HG03469 (cell line): ENCODE measurements at regions not wholly inside any gene's neighbourhood (a gene's known extent, or its start where the extent isn't known, plus 50 kb on each side); places are given as distances from the start of the nearest gene placed in this dataset.

ENCODE experiments used
- ATAC-seq: cut with Tn5 transposase; IDR thresholded peaks from one replicate; pipeline ENCODE4 v1.9.1; 2021; ENCODE audit warnings: mild to moderate bottlenecking, moderate library complexity, moderate number of reproducible peaks; ENCODE audit not compliant: unreplicated experiment

DNA sequence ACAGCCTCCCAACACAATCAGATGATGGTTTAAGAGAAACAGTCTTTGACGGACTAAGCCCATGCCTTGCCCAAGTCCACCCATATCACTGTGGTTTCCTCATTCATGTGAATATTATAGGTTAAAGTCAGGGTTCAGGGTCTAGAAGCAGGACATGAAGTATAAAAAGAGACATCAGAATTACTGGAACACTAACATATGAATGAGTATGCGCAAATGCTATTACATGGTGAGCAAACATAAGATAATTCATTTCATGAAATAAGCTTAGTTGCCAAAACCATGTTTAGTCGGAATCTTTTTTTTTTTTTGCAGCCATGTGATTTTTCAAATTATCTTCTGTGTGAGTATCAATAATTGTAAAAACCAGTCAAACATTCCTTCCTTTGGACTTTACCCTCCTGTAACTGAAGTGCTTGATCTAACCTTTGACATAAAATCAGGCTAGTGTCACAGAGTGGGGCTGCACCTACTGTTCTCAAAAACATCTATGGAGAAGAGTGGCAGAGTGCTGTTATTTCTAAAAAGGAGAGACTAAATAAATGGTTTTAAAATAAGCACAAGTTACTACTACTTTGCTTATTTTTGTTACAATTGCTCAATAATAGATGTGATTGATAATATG is 84.9 kb upstream of the NRIP1 start:
- no peak for ATAC-seq

DNA sequence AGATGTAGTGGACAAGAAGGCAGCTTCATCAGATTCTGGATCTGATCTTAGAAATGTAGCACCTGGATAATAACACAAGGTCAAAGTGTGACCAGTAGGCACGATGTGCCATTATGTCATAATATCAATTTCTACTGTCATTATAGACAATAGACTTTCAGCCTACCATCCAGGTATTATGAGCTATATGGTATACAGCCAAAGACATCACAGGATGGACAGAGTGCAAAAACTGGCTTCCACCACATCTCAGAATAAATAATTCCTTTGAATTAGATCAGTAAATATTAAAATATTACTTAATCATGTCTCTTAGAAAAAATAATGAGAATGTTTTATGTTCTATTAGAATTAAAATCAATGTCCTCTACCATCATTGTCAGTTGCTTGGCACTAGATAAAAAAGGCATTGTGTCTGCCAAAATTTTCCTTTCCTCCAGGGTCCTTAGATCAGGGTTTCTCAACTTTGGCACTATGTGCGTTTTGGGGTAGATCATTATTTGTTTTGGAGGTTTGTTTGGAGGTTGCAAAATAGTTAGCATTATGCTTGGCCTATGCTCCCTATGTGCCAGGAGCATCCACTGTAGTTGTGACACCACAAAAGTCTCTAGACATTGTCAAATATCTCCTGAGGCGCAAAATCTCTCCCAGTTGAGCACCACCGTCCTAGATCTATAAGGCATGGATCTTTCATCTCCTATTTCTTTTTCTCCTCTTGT is 86.7 kb upstream of the NRIP1 start:
- no peak for ATAC-seq

DNA sequence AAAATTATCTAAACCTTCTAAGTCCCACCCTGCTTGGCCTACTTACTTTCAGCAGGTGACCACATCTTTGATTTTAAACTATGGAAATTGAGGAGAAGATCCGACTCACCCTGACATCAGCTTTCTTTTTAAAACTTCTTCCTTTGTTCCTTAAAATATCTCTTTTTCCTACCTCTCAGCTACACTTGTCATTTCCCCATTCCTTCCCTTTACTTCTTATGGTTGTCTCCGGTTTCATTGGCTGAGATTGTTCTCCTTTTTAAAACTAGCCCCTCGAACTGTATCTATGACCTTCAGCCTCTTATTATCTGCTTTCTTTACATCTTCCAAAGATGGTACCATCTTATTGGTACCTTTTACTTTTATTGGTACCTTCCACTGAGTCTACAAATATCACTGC is 87.8 kb upstream of the NRIP1 start:
- ATAC-seq, result no peak

DNA sequence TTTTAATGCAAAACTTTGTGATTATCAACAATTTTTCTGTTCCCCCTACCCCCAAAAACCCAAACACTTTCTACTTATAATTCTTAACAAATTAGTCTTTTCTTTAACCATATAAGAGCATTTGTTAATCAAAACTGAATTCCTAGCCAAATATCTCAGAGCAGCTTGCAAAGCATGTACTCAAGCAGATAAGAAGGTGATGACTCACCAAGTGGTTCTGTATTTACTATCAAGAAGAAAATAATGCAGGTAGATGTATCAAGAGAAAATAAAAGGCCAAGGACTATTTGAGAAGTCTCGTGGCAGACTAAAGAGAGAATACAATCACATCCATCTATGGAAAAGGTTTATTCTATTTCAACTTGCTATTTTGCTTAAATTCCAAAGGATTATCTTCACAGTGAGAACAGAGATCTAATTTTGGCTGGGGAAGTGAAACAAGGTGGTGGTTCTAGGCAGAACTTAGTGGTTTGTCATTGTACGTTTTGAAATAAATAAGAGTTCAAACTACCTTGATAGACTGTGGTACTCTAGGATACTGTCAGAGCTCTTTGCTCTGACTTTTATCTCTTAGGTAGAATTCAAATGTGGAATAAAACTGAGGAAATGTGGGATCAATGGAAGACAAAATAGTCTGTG is 94.7 kb upstream of the NRIP1 start:
- ATAC-seq, result peak; percentile 86

GRCh38 chr21:15160136-15160535 is 95.3 kb upstream of the NRIP1 start:
- no peak for ATAC-seq

GRCh38 chr21:15162921-15163320 is 98.1 kb upstream of the NRIP1 start:
- no peak for ATAC-seq

DNA sequence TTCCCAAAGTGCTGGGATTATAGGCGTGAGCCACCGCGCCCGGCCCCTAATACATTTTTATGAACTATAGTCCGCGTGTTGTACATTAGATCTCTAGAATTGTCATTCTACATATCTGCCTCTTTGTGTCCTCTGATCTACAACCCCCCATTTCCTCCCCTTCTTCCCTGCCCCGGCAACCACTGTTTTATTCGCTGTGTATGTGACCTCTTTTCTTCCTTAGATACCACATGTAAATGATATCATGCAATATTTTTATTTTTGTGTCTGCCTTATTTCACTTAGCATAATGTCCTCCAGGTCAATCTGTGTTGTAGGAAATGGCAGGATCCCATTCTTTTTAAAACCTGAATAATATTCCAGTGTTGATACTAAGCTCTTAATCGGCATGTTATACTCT is 99.5 kb upstream of the NRIP1 start:
- no peak for ATAC-seq

DNA sequence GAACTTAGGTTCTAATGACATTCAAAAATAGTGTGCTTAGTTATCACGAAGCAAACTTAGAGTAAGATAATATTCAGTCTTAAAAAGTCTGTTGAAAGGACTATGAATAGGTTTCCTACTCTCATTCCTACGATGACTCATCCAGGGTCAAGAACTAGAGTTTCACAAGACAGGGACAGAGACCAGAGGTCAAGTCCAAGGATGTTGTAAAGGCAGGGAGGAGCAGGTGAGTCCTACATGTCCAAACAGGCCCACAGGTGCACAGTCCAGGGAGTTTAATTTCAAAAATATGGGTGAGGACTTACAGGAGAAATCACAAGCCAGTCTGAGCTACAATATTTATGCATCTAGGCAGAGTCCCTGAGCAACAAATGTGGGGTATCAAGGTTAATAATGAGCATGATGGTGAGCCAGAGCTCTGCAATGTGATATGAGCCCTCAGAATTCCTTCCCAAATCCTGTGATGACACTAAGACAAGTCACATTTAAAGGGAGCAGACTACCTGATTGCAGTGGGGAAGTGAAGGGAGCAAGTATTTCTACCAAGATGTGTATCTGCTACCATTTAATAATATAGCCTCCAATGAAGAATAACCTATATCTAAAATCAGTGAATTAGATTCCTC is 100.0 kb upstream of the NRIP1 start:
- ATAC-seq, result no peak

GRCh38 chr21:15170614-15171013 is 105.8 kb upstream of the NRIP1 start:
- no peak for ATAC-seq

GRCh38 chr21:15171546-15171945 is 106.7 kb upstream of the NRIP1 start:
- no peak for ATAC-seq

- ATAC-seq, result no peak
Measured at GRCh38 chr21:15172963-15173362, 108.2 kb upstream of the NRIP1 start.

DNA sequence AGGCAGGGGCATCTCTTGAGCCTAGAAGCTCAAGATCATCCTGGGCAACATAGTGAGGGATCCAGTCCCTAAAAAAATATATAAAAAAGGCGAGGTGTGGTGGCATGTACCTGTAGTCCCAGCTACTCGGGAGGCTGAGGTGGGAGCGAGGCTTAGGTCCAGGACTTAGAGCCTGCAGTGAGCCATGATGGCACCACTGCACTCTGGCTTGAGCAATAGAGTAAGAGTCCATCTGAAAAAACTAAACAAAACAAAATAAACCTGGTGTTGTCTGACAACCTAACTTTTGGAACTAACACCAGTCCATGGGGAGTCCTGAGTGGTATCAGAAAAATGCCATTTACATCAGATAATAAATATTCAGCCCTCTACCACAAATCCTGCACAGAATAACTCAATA is 110.1 kb upstream of the NRIP1 start:
- ATAC-seq, result no peak

- no peak for ATAC-seq
Measured at GRCh38 chr21:15182731-15183130, 117.9 kb upstream of the NRIP1 start.

GRCh38 chr21:15183813-15184257 is 119.0 kb upstream of the NRIP1 start:
- no peak for ATAC-seq

DNA sequence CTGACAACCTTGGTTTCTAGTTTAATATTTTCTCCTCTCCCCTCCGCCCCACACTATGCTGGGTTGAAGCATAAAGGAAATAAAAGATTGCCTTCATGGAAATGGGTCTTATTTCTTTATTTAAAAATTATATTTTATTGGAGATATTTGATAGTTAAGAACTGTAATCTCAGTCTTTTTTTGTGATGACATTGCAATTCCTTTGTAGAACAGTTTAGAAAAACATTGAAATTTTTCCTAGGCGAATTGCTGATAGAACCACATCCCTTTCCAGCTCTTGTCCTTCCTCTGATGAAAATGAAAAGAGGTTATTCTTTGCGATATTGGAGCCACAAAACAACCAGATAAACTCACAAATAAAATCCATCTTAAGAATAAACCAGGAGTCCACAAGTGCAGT is 125.6 kb upstream of the NRIP1 start:
- ATAC-seq, result no peak

DNA sequence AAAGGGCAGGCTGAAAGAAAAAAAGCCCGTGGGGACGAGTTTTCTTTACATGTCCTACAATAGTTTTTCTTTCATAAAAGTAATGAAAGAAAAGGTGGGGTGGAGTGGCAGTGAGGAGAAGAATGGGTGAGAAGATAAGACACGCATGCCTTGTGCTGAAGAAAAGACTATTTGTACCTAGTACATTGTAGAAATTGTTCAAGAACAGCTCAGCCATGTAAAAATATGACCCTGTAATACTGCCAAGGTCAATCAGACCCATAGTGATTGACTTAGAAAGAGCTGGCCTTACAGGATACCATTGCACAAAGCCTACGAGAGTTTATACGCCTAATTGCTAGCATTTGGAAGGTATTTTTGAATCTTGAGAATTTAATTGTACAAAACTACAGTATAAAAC is 126.0 kb upstream of the NRIP1 start:
- no peak for ATAC-seq

GRCh38 chr21:15191342-15191741 is 126.5 kb upstream of the NRIP1 start:
- no peak for ATAC-seq

GRCh38 chr21:15192243-15192642 is 127.4 kb upstream of the NRIP1 start:
- ATAC-seq, result no peak

DNA sequence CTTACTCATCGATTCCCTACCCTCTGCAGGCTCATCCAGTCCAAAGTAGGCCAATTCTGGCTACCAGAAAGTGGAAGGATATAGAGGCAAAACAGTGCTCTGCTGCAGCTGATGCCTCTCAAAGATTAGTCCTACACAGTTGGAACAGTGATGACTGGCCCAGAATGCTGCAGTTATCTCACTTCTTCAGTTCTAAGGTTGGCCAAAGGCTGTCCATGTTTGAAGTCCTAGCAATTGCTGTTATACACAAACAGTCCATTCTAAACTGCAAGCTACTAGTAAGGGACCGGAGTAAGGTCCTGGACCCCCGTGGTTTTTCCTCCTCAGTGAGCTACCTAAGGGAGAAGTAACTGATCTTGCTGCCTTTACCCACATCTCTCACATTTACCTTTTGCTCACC is 129.1 kb upstream of the NRIP1 start:
- ATAC-seq, result no peak

- ATAC-seq, result no peak
Measured at GRCh38 chr21:15195104-15195503, 130.3 kb upstream of the NRIP1 start.

GRCh38 chr21:15195768-15196167 is 131.0 kb upstream of the NRIP1 start:
- ATAC-seq, result no peak

DNA sequence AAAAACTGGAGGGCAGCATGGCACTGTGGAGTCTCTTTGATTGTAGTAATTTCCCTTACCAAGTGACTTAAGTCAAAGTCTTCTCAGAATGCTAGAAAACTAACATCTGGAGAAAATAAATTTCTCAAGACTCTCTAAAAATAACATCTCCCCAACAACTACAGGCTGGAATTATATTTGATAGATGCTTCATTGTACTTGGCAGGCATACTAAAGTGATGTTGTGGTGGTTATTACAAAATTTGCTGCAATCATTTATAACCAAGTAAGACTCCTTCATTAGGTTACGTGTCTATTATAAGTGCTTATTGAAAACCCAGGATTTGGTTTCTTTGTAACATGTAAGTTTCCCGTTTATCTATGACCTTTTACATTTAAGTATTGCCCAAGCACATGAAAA is 132.9 kb upstream of the NRIP1 start:
- no peak for ATAC-seq
